ENCODE measurements at regions not wholly inside any gene's neighbourhood (a gene's known extent, or its start where the extent isn't known, plus 50 kb on each side); places are given as distances from the start of the nearest gene placed in this dataset.

GRCh38 chr3:13224967-13225366 is 151.7 kb upstream of the IQSEC1 start:
- TF ChIP-seq CTCF (IDR thresholded peaks at IDR 0.05; ENCODE audit: control insufficient read depth, extremely low read depth, insufficient read depth): no peak
- no peak for DNase-seq (ENCODE audit: low read depth)

GRCh38 chr3:13223574-13224237 is 150.5 kb upstream of the IQSEC1 start:
- TF ChIP-seq CTCF (IDR thresholded peaks at IDR 0.05; ENCODE audit: control insufficient read depth, extremely low read depth, insufficient read depth): no peak
- no peak overlapping the region for H3K4me3 ChIP-seq (ENCODE audit: low read depth, low read length)
- DNase-seq (ENCODE audit: low read depth): no peak

More at GRCh38 chr3:13224967-13225366, 151.7 kb upstream of the IQSEC1 start:
- no peak overlapping the region for H3K4me3 ChIP-seq (ENCODE audit: low read depth, low read length)

- no peak overlapping the region for H3K4me3 ChIP-seq (ENCODE audit: low read depth, low read length)
- TF ChIP-seq CTCF (IDR thresholded peaks at IDR 0.05; ENCODE audit: control insufficient read depth, extremely low read depth, insufficient read depth): no peak
- DNase-seq (ENCODE audit: low read depth): no peak
Measured at GRCh38 chr3:13222891-13223573, 149.8 kb upstream of the IQSEC1 start.

GRCh38 chr3:13222131-13222530 is 148.9 kb upstream of the IQSEC1 start:
- H3K4me3 ChIP-seq (ENCODE audit: low read depth, low read length): no peak overlapping the region
- no peak for DNase-seq (ENCODE audit: low read depth)
- no peak for TF ChIP-seq CTCF (IDR thresholded peaks at IDR 0.05; ENCODE audit: control insufficient read depth, extremely low read depth, insufficient read depth)

- no peak overlapping the region for H3K4me3 ChIP-seq (ENCODE audit: low read depth, low read length)
- no peak for TF ChIP-seq CTCF (IDR thresholded peaks at IDR 0.05; ENCODE audit: control insufficient read depth, extremely low read depth, insufficient read depth)
- no peak for DNase-seq (ENCODE audit: low read depth)
Measured at GRCh38 chr3:13221491-13222061, 148.3 kb upstream of the IQSEC1 start.

- TF ChIP-seq CTCF (IDR thresholded peaks at IDR 0.05; ENCODE audit: control insufficient read depth, extremely low read depth, insufficient read depth): no peak
- no peak overlapping the region for H3K4me3 ChIP-seq (ENCODE audit: low read depth, low read length)
- no peak for DNase-seq (ENCODE audit: low read depth)
Measured at GRCh38 chr3:13220991-13221390, 147.8 kb upstream of the IQSEC1 start.
